NCI-H1694 treated with DMSO at 0.1 percent for 48 hours (cell line): ENCODE measurements at regions not wholly inside any gene's neighbourhood (a gene's known extent, or its start where the extent isn't known, plus 50 kb on each side); places are given as distances from the start of the nearest gene placed in this dataset.

Source experiments
- DNase-seq: peaks from one replicate; lab custom pipeline; 2025; lab: John Stamatoyannopoulos, UW

DNA sequence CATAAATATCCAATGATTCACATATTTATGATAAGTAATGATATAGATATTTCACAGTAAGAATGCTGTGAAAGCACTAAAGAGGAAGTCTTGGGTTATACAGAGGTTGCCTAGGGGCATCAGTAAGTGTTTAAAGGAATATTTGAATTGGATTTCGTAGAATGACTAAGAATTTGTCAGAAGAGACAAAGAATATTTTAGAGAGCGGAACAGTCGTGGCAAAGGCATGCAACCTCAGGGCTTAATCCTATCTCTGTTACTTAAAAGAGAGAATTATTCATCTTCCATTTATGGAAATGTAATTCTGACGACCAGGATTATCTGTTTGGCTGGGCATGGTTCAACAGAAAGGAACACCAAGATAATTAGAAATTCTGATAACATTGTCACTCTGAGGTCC, 171.9 kb upstream of the NR5A2 start:
- DNase-seq = no peak

DNA sequence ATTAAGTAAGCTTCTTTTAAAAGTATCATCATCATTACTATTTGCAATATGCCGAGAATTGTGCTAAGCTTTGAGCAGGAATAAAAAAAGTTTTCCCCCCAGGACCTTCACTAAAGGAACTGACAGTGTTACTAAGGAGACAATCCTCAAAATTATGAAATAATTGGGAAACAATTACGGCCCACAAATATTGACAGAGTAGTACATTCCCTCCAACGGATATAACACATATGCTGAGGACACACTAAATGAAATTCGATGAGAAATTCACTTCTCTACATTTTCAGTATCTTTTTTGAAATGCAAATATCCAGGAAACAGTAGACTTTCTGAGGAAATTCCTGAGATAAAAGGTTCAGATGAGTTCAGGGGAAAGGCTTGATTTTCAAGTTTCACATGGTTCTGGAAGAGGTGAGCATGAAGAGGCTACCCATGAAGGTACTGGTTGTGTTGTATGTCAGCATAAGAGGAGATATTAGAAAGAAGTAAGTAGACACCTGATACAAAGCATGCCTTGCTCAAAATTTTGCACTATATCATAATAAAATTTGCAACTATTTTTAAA, 171.2 kb upstream of the NR5A2 start:
- DNase-seq = no peak

- DNase-seq = no peak
These were observed 170.4 kb upstream of the NR5A2 start for GRCh38 chr1:199857108-199857507.

DNA sequence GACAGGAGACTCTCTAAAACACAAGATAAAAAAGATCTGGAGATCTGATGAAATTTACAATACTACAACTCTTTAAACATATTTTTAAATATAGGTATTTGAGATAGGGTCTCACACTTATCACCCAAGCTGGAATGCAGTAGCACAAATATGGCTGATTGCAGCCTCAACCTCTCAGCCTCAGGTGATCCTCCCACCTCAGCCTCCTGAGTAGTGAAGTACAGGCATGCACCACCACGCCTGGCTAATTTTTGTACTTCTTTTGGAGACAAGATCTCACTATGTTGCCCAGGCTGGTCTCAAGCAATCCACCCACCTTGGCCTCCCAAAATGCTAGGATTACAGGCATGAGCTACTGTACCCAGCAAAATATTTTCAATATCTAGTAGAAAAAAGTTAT, 170.0 kb upstream of the NR5A2 start:
- no peak for DNase-seq

GRCh38 chr1:199858171-199858570, 169.3 kb upstream of the NR5A2 start:
- DNase-seq = no peak

GRCh38 chr1:199858856-199859255, 168.7 kb upstream of the NR5A2 start:
- no peak for DNase-seq

DNA sequence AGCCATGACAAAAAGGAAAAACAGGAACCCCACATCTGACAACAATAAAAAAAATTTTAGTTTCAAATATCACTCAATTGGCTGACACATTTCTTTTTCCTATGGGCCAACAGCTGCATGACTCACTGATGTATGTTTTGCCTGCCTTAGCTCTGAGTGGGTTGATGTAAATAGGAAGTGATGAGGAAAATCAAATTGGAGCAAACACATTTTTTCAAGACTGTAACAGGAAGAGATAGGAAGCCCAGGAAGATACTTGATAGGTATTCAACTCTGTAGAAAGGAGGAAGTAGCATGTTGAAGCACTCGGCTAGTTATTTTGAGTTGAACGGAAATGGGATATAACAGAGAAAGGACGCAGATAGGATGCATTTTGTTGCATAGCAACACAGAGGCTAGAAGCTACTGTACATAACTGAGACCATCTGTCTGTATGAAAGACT, 168.0 kb upstream of the NR5A2 start:
- peak; percentile 80 for DNase-seq

DNA sequence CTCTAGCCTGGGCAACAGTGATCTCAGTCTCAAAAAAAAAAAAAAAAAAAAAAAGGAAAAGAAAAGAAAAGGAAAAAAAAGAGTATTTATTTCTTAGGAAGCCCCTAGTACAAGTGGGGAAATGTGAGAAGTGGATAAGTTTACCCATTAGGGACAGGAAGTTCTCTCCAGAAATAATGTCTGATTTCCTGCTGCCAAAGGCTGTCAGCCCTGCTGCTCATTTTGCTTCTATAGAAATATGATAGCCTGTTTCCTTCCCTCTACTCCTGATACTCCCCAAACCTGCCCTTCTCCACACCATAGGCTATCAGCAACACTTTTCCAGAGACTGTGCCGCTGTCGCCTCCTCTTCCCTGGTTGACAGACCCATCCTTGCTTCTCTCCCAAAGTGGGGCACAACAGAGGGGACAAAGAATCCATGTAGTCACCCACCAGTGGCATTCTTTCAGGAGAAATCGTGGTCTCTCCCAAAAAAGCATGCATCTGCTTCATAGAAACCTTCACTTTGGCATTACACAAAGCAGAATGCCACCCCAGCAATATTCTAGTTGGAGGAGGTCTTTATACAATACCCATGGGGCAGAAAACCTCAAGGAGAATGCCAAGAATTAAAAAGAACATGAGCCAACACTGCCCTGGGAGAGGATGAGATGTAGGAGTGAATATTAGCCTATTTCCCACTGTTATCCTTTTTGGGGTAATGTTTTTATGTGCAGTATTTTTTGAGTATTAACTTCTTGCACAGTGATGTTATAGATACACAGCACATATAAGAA, 166.3 kb upstream of the NR5A2 start:
- no peak for DNase-seq

DNA sequence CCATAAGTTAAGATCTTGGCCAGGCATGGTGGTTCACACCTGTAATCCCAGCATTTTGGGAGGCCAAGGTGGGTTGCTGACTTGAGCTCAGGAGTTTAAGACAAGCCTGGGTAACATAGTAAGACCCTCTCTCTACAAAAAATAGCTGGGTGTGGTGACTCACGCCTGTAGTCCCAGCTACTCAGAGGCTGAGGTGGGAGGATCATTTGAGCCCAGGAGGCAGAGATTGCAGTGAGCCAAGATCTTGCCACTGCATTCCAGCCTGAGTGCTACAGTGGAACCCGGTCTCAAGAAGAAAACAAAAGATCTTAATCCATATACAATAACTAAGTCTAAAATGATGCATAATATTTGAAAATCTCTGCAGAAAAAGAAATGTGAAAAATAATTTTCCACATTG, 165.5 kb upstream of the NR5A2 start:
- DNase-seq = no peak

DNA sequence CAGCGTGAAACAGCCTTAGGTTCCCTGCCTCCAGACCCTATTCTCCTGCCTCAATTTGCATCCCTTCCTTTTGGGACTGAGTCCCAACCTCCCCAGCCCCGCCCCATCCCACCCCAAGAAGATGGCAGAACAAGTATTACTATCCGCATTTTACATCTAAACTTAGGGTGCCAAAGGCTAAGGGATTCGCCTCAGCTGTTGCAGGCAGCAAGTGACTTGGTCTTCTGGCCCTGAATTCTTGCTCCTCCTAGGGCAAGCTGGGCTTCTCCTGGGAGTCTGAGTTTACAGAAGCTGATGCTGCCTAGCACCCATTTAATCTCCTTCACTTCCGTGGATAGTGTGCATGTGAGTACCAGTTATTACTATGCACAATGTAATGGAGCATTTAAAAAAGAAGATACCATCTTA, 161.3 kb upstream of the NR5A2 start:
- no peak for DNase-seq

DNA sequence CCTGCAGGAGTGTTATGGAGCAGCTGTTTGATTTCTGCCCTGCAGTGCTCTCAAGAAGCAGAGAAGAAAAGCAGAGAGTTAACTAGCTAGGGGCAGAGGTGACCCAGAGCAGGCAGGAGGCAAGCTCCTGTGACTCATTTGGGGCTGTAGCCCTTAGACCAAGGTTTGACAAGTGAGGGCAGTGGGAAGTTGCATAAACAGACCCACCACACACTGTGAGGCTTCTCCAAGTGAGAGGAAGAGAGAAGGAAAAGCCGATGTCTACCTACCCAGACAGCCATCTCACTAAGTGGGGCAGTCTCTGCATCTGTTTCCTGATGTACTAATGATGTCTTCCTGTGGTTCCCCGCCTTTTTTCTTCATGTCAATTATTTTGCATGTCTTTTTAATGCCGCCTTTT, 159.9 kb upstream of the NR5A2 start:
- DNase-seq = no peak

- no peak for DNase-seq
These were observed 158.7 kb upstream of the NR5A2 start for GRCh38 chr1:199868777-199869176.

GRCh38 chr1:199875337-199875736, 152.2 kb upstream of the NR5A2 start:
- DNase-seq = no peak

- no peak for DNase-seq
These were observed 151.7 kb upstream of the NR5A2 start for GRCh38 chr1:199875856-199876255.

GRCh38 chr1:199877526-199878384, 149.8 kb upstream of the NR5A2 start:
- no peak for DNase-seq

DNA sequence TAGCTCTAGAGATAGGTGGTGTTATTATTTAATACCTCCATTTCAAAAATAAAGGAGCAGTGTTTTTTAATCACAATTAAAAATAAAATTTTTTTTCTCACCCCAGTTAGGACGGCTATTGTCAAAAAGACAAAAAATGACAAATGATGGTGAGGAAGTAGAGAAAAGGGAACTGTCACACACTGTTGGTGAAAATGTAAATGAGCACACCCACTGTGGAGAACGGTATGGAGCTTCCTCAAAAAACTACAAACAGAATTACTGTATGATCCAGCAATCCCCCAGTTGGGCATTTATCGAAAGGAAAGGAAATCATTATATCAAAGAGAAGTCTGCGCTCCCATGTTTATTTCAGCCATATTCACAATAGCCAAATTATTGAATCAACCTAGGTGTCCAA, 148.7 kb upstream of the NR5A2 start:
- DNase-seq = no peak

DNA sequence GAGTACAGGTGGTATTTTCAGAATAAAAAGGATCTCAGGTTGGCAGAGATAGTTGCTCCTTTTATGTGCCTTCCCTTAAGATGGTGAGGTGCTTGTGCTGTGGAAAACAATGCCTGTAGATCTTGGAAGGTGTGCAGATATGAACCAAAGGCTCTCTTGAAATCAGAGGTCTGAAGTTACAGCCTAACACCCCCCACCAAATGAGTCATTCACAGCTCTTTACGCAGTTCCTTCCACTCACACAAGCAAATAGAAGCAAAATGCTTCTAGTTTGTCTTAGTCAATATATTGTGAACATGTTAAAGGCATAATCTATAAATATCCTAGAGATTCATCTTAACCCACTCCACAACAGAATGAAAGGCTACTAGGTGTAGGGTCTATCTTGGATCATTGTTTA, 128.9 kb upstream of the NR5A2 start:
- DNase-seq = no peak

DNA sequence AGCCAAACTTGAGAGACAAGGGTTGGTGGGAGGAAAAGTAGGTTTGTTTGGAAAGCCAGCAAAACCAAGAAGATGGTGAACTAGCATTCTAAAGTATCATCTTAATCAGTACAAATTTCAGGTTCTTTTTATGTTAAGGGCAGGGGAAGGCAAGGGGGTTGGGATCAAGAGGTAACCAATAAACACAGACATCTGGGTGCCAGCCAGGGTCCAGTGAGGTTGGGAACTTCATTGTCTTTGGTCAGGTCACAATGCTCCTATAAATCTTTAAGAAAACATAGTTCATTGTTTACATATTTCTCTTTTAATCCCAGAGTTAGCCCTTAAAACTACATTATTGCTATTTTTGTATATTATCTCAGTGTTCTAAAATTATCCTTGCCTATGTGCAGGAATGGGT, 126.2 kb upstream of the NR5A2 start:
- DNase-seq = no peak

GRCh38 chr1:199907361-199907760, 120.1 kb upstream of the NR5A2 start:
- no peak for DNase-seq

GRCh38 chr1:199909137-199909536, 118.4 kb upstream of the NR5A2 start:
- no peak for DNase-seq

- DNase-seq = no peak
These were observed 114.2 kb upstream of the NR5A2 start for GRCh38 chr1:199913318-199913717.

DNA sequence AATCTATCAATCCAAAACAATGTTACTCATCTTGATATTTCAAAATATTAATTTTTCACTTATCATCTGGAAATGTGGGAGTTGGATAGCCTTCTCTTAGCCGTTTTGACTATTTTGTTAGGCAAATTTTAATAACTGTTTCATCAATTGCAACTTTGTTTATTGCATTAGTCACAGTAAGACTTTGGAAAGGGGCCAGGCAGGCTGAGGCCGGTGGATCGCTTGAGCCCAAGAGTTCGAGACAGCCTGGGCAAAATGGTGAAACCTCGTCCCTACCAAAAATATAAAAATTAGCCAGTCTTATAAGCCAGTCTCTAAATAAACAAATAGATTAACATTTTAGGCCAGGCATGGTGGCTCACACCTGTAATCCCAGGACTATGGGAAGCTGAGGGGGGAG, 113.0 kb upstream of the NR5A2 start:
- DNase-seq = no peak

DNA sequence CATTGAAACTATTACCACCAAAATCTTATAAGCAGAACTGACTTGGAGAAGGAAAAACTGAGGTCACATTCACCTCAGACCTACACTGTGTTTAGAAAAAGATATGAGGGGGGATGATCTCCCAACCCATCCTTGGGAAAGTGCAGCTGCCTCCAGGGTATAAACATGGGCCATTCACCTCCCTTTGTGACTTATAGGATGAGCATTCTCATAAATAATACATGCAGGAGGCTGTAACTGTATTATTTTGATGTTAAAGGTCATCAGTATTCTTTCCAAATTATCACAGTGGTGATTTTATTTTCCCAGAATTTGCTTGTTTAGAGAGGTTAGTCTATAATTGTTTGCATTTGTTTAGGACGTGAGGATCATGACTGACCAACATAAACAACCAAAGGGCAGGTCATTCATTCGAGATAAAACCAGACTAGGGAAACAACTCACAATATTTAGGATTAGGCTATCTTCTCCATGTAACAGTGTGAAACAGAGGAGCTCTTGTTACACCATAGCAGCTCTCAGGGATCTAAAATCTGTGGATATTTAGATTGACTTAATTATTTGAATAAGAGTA, 109.2 kb upstream of the NR5A2 start:
- no peak for DNase-seq
